ENCODE measurements at regions not wholly inside any gene's neighbourhood (a gene's known extent, or its start where the extent isn't known, plus 50 kb on each side); places are given as distances from the start of the nearest gene placed in this dataset.

- no peak for TF ChIP-seq CTCF (IDR thresholded peaks at IDR 0.05)
- TF ChIP-seq ZFX (IDR thresholded peaks at IDR 0.05; ENCODE audit: borderline replicate concordance): no peak
Observed at GRCh38 chr6:8337147-8337546, 98.2 kb downstream of the SLC35B3 start.

Data from 22Rv1 (cell line).